Right renal pelvis (tissue), 4 donors: ENCODE measurements at regions not wholly inside any gene's neighbourhood (a gene's known extent, or its start where the extent isn't known, plus 50 kb on each side); places are given as distances from the start of the nearest gene placed in this dataset.
"Not testable (repeated sequence)": the region's sequence is repeated elsewhere in the genome, so short reads cannot be mapped to it uniquely, and the experiment has no call there.

ENCODE experiments used
- DNase-seq, 4 donors: peaks; one replicate each; pipeline ENCODE4 v3.0.0-alpha.2; 2013; ENCODE audit warnings: low read depth in 4 of 4, low spot score in 3 of 4, missing footprints in 1 of 4

- DNase-seq: no peak
These were observed 876.4 kb downstream of the DTWD2 start for GRCh38 chr5:118111956-118112355.

GRCh38 chr5:118107246-118107645 is 881.1 kb downstream of the DTWD2 start:
- not testable (repeated sequence) for DNase-seq

GRCh38 chr5:118098716-118099115 is 889.6 kb downstream of the DTWD2 start:
- no peak for DNase-seq

GRCh38 chr5:118095115-118095514 is 893.2 kb downstream of the DTWD2 start:
- peak in 1 of 4 donors; percentile 0 for DNase-seq

- no peak for DNase-seq
These were observed 899.9 kb downstream of the DTWD2 start for GRCh38 chr5:118088448-118088847.

- peak in 1 of 4 donors; percentile 3 for DNase-seq
These were observed 911.9 kb downstream of the DTWD2 start for GRCh38 chr5:118076490-118076889.

- DNase-seq: no peak
These were observed 918.3 kb downstream of the DTWD2 start for GRCh38 chr5:118070041-118070440.

GRCh38 chr5:118069452-118069851 is 918.9 kb downstream of the DTWD2 start:
- DNase-seq: no peak

GRCh38 chr5:118068886-118069285 is 919.5 kb downstream of the DTWD2 start:
- DNase-seq: no peak

GRCh38 chr5:118063836-118064235 is 924.5 kb downstream of the DTWD2 start:
- DNase-seq: not testable (repeated sequence)

GRCh38 chr5:118060833-118061232 is 927.5 kb downstream of the DTWD2 start:
- DNase-seq: no peak

GRCh38 chr5:118052503-118052902 is 935.8 kb downstream of the DTWD2 start:
- DNase-seq: no peak

GRCh38 chr5:118044169-118044568 is 944.2 kb downstream of the DTWD2 start:
- no peak for DNase-seq

- no peak for DNase-seq
These were observed 944.8 kb downstream of the DTWD2 start for GRCh38 chr5:118043531-118043930.

GRCh38 chr5:118042076-118042475 is 946.3 kb downstream of the DTWD2 start:
- DNase-seq: no peak

- DNase-seq: no peak
These were observed 947.9 kb downstream of the DTWD2 start for GRCh38 chr5:118040496-118040895.

- no peak for DNase-seq
These were observed 954.5 kb downstream of the DTWD2 start for GRCh38 chr5:118033686-118034338.

- no peak for DNase-seq
These were observed 958.5 kb downstream of the DTWD2 start for GRCh38 chr5:118029807-118030206.

- DNase-seq: no peak
These were observed 966.3 kb downstream of the DTWD2 start for GRCh38 chr5:118022062-118022461.

GRCh38 chr5:118017536-118017935 is 970.8 kb downstream of the DTWD2 start:
- no peak for DNase-seq

- DNase-seq: no peak
These were observed 972.0 kb downstream of the DTWD2 start for GRCh38 chr5:118016396-118016795.

- DNase-seq: no peak
These were observed 972.8 kb downstream of the DTWD2 start for GRCh38 chr5:118015511-118015910.

GRCh38 chr5:118009741-118010297 is 978.5 kb downstream of the DTWD2 start:
- DNase-seq: no peak
